Liver (tissue), 8 donors: ENCODE measurements at regions not wholly inside any gene's neighbourhood (a gene's known extent, or its start where the extent isn't known, plus 50 kb on each side); places are given as distances from the start of the nearest gene placed in this dataset.

ENCODE experiments used
- DNase-seq: peaks from one replicate; pipeline ENCODE4 v3.0.0-alpha.2; 2017; ENCODE audit warnings: low spot score
- H3K27ac ChIP-seq, 2 donors: one replicate each; pipeline ENCODE4 v1.7.0; 2013; ENCODE audit warnings: inconsistent platforms in 2 of 2, low read length in 2 of 2, control low read depth in 1 of 2, low read depth in 1 of 2, mild to moderate bottlenecking in 1 of 2
- H3K27me3 ChIP-seq, 4 donors: one replicate each; pipeline versions ENCODE4 v1.6.1 to v1.7.0; 2013; ENCODE audit warnings: low read length in 3 of 4, inconsistent platforms in 1 of 4, mild to moderate bottlenecking in 1 of 4, moderate library complexity in 1 of 4; ENCODE audit not compliant: control insufficient read depth in 4 of 4, insufficient read depth in 4 of 4
- H3K36me3 ChIP-seq, 4 donors: one replicate each; pipeline versions ENCODE4 v1.6.1 to v1.7.0; 2013; ENCODE audit warnings: low read length in 3 of 4, mild to moderate bottlenecking in 3 of 4, low read depth in 1 of 4, moderate library complexity in 1 of 4; ENCODE audit not compliant: control insufficient read depth in 4 of 4, insufficient read depth in 3 of 4
- H3K4me1 ChIP-seq, 4 donors: one replicate each; pipeline versions ENCODE4 v1.6.1 to v1.7.0; 2013; ENCODE audit warnings: low read length in 3 of 4, mild to moderate bottlenecking in 3 of 4, moderate library complexity in 1 of 4; ENCODE audit not compliant: control insufficient read depth in 4 of 4, insufficient read depth in 4 of 4
- H3K4me3 ChIP-seq, 3 donors: one replicate each; pipeline versions ENCODE4 v1.6.1 to v1.7.0; 2013; ENCODE audit warnings: low read length in 3 of 3, control low read depth in 1 of 3, low read depth in 1 of 3, mild to moderate bottlenecking in 1 of 3
- H3K9ac ChIP-seq, 2 donors: one replicate each; pipeline ENCODE4 v1.7.0; 2013; ENCODE audit warnings: low read length in 2 of 2, mild to moderate bottlenecking in 2 of 2, moderate library complexity in 2 of 2, control low read depth in 1 of 2, low read depth in 1 of 2
- H3K9me3 ChIP-seq, 4 donors: one replicate each; pipeline versions ENCODE4 v1.6.1 to v1.7.0; 2013; ENCODE audit warnings: low read length in 3 of 4; ENCODE audit not compliant: control insufficient read depth in 4 of 4
- CTCF ChIP-seq: fragments of 150-350 bp; IDR thresholded peaks from 2 replicates; pipeline ENCODE4 v1.5.1; 2017; ENCODE audit warnings: improper control_type of control experiment, low read depth, low read length; ENCODE audit not compliant: missing input control
- EGR1 ChIP-seq, 2 donors: IDR thresholded peaks; 2 replicates each; pipeline ENCODE4 v1.6.1; 2016 to 2018; ENCODE audit warnings: antibody characterized with exemption in 2 of 2, low read depth in 2 of 2
- FOXA1 ChIP-seq: IDR thresholded peaks from 2 replicates; pipeline ENCODE4 v1.6.1; 2016; ENCODE audit warnings: antibody characterized with exemption
- FOXA2 ChIP-seq: IDR thresholded peaks from 2 replicates; pipeline ENCODE4 v1.6.1; 2016; ENCODE audit warnings: antibody characterized with exemption
- GABPA ChIP-seq, 2 donors: IDR thresholded peaks in 1 of 2; conservative IDR thresholded peaks in 1 of 2; 2 replicates each; pipeline ENCODE4 v1.6.1; 2016; ENCODE audit warnings: antibody characterized with exemption in 2 of 2, mild to moderate bottlenecking in 1 of 2, moderate library complexity in 1 of 2
- HNF4A ChIP-seq, 2 donors: conservative IDR thresholded peaks; 2 replicates each; pipeline ENCODE4 v1.6.1; 2016; ENCODE audit warnings: antibody characterized with exemption in 2 of 2, mild to moderate bottlenecking in 2 of 2
- HNF4G ChIP-seq: IDR thresholded peaks from 2 replicates; pipeline ENCODE4 v1.6.1; 2016; ENCODE audit warnings: antibody characterized with exemption
- JUND ChIP-seq, 2 donors: IDR thresholded peaks; 2 replicates each; pipeline ENCODE4 v1.6.1; 2016; ENCODE audit warnings: antibody characterized with exemption in 2 of 2
- NR2F2 ChIP-seq: IDR thresholded peaks from 2 replicates; pipeline ENCODE4 v1.6.1; 2016; ENCODE audit warnings: antibody characterized with exemption
- REST ChIP-seq: IDR thresholded peaks from 2 replicates; pipeline ENCODE4 v1.6.1; 2016; ENCODE audit warnings: antibody characterized with exemption, mild to moderate bottlenecking
- TAF1 ChIP-seq: conservative IDR thresholded peaks from 2 replicates; pipeline ENCODE4 v1.6.1; 2016; ENCODE audit warnings: antibody characterized with exemption, mild to moderate bottlenecking
- YY1 ChIP-seq: IDR thresholded peaks from 2 replicates; pipeline ENCODE4 v1.6.1; 2016; ENCODE audit warnings: antibody characterized with exemption, mild to moderate bottlenecking
- ZBTB33 ChIP-seq: IDR thresholded peaks from 2 replicates; pipeline ENCODE4 v1.6.1; 2016; ENCODE audit warnings: antibody characterized with exemption
- WGBS: extraction: QIAGEN DNeasy Blood & Tissue Kit; methylation state at CpG from one replicate; pipeline ENCODE4 v1.1.7; 2013; 5-methylcytosine and 5-hydroxymethylcytosine counted together
- TF ChIP-seq, protein P1 (sequence below): IDR thresholded peaks from 2 replicates; pipeline ENCODE4 v1.6.1; 2016; ENCODE audit warnings: antibody characterized with exemption
- donor health status: healthy.
- donor health status: healthy.
- donor health status: healthy.
- donor health status: healthy.
- donor health status: healthy.

DNA sequence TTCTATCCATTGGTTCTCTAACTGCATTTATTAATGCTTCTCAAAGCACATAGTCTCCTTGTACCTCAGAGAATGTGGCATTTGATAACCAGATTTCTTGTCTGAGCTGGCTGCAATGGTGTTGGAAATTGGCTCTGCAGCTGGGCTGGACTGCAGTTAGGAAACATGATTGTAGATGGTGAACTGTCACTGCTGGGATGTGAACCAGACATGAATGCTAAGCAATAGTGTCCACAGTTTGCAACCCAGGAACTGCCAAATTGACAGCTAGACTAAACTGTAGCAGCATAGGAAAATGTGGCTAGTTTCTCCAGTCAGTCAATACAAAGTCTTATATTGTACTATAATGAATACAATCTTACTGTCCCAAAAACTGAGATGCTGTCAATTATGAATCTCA is 656.6 kb upstream of the GOLIM4 start:
- H3K9ac ChIP-seq, result no peak overlapping the region
- H3K4me3 ChIP-seq, result no peak overlapping the region
- no peaks in the 10 kb centered on the region for H3K4me1 ChIP-seq
- no peaks in the 10 kb centered on the region for H3K9me3 ChIP-seq
- no peaks in the 10 kb centered on the region for H3K27me3 ChIP-seq
- no peak overlapping the region for H3K27ac ChIP-seq
- no peak for DNase-seq
- no peaks in the 10 kb centered on the region for H3K36me3 ChIP-seq
- TF ChIP-seq, protein P1, sequence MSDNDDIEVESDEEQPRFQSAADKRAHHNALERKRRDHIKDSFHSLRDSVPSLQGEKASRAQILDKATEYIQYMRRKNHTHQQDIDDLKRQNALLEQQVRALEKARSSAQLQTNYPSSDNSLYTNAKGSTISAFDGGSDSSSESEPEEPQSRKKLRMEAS, result no peak
- TF ChIP-seq YY1, result no peak
- no peak for TF ChIP-seq EGR1 (IDR thresholded peaks at IDR 0.05; ENCODE audit: low read depth in 2 of 2)
- TF ChIP-seq HNF4G, result no peak

- no peak overlapping the region for H3K9ac ChIP-seq
- no peaks in the 10 kb centered on the region for H3K4me1 ChIP-seq
- no peak for DNase-seq
- H3K27ac ChIP-seq, result no peak overlapping the region
- 69% methylated on average over 3 of the region's 3 CpGs for WGBS
- H3K36me3 ChIP-seq, result no peaks in the 10 kb centered on the region
- no peak for TF ChIP-seq FOXA1
- no peak for TF ChIP-seq FOXA2
- no peak for TF ChIP-seq GABPA (IDR thresholded peaks at IDR 0.05 in 1 of 2, conservative IDR thresholded peaks at IDR 0.05 in 1 of 2)
- TF ChIP-seq TAF1, result no peak
- TF ChIP-seq HNF4G, result no peak
- TF ChIP-seq JUND (IDR thresholded peaks at IDR 0.05), result no peak
- TF ChIP-seq, protein P1, result no peak
- TF ChIP-seq ZBTB33, result no peak
- no peak for TF ChIP-seq CTCF
- TF ChIP-seq HNF4A (conservative IDR thresholded peaks at IDR 0.05), result no peak
- no peak for TF ChIP-seq YY1
- no peak overlapping the region for H3K4me3 ChIP-seq
- no peaks in the 10 kb centered on the region for H3K27me3 ChIP-seq
- peaks cover 0 to 2% (median 0%) of the 10 kb centered on the region in 4 donors for H3K9me3 ChIP-seq
These were observed 652.0 kb upstream of the GOLIM4 start for GRCh38 chr3:168747697-168748096.

- Histone ChIP-seq H3K27ac (no peak overlapping the region), H3K36me3 (no peaks in the 10 kb centered on the region), H3K9ac (no peak overlapping the region), H3K27me3 (no peaks in the 10 kb centered on the region), H3K9me3 (peaks cover 0 to 3% (median under 1%) of the 10 kb centered on the region in 4 donors), H3K4me3 (no peak overlapping the region), H3K4me1 (no peaks in the 10 kb centered on the region)
- no peak for DNase-seq
- TF ChIP-seq REST, result no peak
- no peak for TF ChIP-seq FOXA2
- TF ChIP-seq YY1, result no peak
- TF ChIP-seq, protein P1, result no peak
- TF ChIP-seq NR2F2, result no peak
- TF ChIP-seq CTCF, result no peak
- no peak for TF ChIP-seq FOXA1
- no peak for TF ChIP-seq JUND (IDR thresholded peaks at IDR 0.05)
- 84% methylated on average over 6 of the region's 6 CpGs for WGBS
These were observed 643.0 kb upstream of the GOLIM4 start for GRCh38 chr3:168738527-168739325.
